ENCODE measurements at regions not wholly inside any gene's neighbourhood (a gene's known extent, or its start where the extent isn't known, plus 50 kb on each side); places are given as distances from the start of the nearest gene placed in this dataset.

- no peak for DNase-seq (ENCODE audit: low spot score)
These were observed 513.6 kb downstream of the RASEF start for GRCh38 chr9:82549174-82549821.

- DNase-seq (ENCODE audit: low spot score): no peak
These were observed 510.2 kb downstream of the RASEF start for GRCh38 chr9:82552784-82553183.

GRCh38 chr9:82553654-82554366 lies 509.1 kb downstream of the RASEF start:
- DNase-seq (ENCODE audit: low spot score): no peak

GRCh38 chr9:82554381-82554780 lies 508.6 kb downstream of the RASEF start:
- DNase-seq (ENCODE audit: low spot score): no peak

GRCh38 chr9:82555031-82555430 lies 507.9 kb downstream of the RASEF start:
- no peak for DNase-seq (ENCODE audit: low spot score)

- DNase-seq (ENCODE audit: low spot score): no peak
These were observed 507.4 kb downstream of the RASEF start for GRCh38 chr9:82555431-82556051.

- no peak for DNase-seq (ENCODE audit: low spot score)
These were observed 504.6 kb downstream of the RASEF start for GRCh38 chr9:82558346-82558745.

- no peak for DNase-seq (ENCODE audit: low spot score)
These were observed 503.9 kb downstream of the RASEF start for GRCh38 chr9:82558855-82559630.

GRCh38 chr9:82560036-82560435 lies 502.9 kb downstream of the RASEF start:
- DNase-seq (ENCODE audit: low spot score): no peak

- no peak for DNase-seq (ENCODE audit: low spot score)
These were observed 502.5 kb downstream of the RASEF start for GRCh38 chr9:82560457-82560904.

- DNase-seq (ENCODE audit: low spot score): no peak
These were observed 499.8 kb downstream of the RASEF start for GRCh38 chr9:82563094-82563493.

- no peak for DNase-seq (ENCODE audit: low spot score)
These were observed 499.1 kb downstream of the RASEF start for GRCh38 chr9:82563841-82564240.

- DNase-seq (ENCODE audit: low spot score): no peak
These were observed 497.6 kb downstream of the RASEF start for GRCh38 chr9:82565188-82565969.

GRCh38 chr9:82567953-82568352 lies 495.0 kb downstream of the RASEF start:
- DNase-seq (ENCODE audit: low spot score): no peak

- no peak for DNase-seq (ENCODE audit: low spot score)
These were observed 492.7 kb downstream of the RASEF start for GRCh38 chr9:82570226-82570625.

GRCh38 chr9:82571540-82571939 lies 491.4 kb downstream of the RASEF start:
- DNase-seq (ENCODE audit: low spot score): no peak

GRCh38 chr9:82572146-82572545 lies 490.8 kb downstream of the RASEF start:
- DNase-seq (ENCODE audit: low spot score): no peak

- DNase-seq (ENCODE audit: low spot score): no peak
These were observed 488.0 kb downstream of the RASEF start for GRCh38 chr9:82574911-82575310.

GRCh38 chr9:82580921-82581320 lies 482.0 kb downstream of the RASEF start:
- no peak for DNase-seq (ENCODE audit: low spot score)

GRCh38 chr9:82581516-82581915 lies 481.4 kb downstream of the RASEF start:
- no peak for DNase-seq (ENCODE audit: low spot score)

- DNase-seq (ENCODE audit: low spot score): no peak
These were observed 481.0 kb downstream of the RASEF start for GRCh38 chr9:82581935-82582334.

- no peak for DNase-seq (ENCODE audit: low spot score)
These were observed 480.2 kb downstream of the RASEF start for GRCh38 chr9:82582693-82583092.
